HG03039 (cell line): ENCODE measurements at regions not wholly inside any gene's neighbourhood (a gene's known extent, or its start where the extent isn't known, plus 50 kb on each side); places are given as distances from the start of the nearest gene placed in this dataset.
A peak's percentile ranks its signal among the peaks of the same experiment; 100 is the strongest.
"Not testable (repeated sequence)": the region's sequence is repeated elsewhere in the genome, so short reads cannot be mapped to it uniquely, and the experiment has no call there.

ENCODE experiments used
- ATAC-seq: cut with Tn5 transposase; IDR thresholded peaks from one replicate; pipeline ENCODE4 v1.9.1; 2021; ENCODE audit warnings: mild to moderate bottlenecking, moderate library complexity; ENCODE audit not compliant: unreplicated experiment

DNA sequence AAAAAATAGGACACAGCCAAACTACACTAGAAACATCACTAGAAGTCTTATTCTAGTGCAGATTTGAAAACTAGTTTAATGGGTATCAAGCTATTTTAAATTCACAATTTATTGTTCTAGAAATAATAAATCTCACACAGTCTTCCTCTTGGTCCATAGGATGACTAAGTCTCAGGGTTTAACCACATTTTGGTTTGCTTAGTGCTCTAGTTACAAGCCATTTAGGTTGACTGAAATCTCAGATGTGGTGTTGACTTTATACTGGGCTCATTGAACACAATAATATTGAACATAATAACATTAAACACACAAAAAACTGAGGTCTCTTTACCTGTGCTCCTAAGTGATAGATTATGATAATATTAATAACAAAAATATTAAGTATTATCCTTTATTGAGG lies 760.3 kb upstream of the CCDC179 start:
- ATAC-seq: no peak

DNA sequence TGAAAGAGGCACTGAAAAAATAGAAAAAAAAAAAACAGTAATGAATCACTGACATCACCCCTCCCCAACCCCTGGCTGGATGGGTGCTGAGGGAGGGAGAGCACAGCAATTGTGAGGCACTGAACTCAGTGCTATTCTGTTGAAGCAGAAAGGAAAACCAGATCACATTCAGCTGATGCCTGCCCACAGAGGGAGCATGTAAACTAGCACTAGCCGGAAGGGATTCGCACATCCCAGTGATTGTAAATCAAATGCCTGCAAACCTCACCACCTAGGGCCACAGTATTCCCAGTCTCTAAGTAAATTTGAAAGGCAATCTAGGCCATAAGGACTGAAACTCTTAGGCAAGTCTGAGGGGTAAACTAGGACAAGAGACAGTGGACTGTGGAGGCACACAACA lies 772.0 kb upstream of the CCDC179 start:
- ATAC-seq: no peak

- ATAC-seq: no peak
Observed at GRCh38 chr11:23644443-23644842, 784.2 kb upstream of the CCDC179 start.

DNA sequence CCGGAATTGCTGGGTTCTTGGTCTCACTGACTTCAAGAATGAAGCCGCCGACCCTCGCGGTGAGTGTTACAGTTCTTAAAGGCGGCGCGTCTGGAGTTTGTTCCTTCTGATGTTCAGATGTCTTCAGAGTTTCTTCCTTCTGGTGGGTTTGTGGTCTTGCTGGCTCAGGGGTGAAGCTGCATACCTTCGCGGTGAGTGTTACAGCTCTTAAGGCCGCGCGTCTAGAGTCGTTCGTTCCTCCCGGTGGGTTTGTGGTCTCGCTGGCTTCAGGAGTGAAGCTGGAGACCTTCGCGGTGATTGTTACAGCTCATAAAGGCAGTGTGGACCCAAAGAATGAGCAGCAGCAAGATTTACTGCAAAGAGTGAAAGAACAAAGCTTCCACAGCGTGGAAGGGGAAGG lies 792.1 kb upstream of the CCDC179 start:
- ATAC-seq: not testable (repeated sequence)

DNA sequence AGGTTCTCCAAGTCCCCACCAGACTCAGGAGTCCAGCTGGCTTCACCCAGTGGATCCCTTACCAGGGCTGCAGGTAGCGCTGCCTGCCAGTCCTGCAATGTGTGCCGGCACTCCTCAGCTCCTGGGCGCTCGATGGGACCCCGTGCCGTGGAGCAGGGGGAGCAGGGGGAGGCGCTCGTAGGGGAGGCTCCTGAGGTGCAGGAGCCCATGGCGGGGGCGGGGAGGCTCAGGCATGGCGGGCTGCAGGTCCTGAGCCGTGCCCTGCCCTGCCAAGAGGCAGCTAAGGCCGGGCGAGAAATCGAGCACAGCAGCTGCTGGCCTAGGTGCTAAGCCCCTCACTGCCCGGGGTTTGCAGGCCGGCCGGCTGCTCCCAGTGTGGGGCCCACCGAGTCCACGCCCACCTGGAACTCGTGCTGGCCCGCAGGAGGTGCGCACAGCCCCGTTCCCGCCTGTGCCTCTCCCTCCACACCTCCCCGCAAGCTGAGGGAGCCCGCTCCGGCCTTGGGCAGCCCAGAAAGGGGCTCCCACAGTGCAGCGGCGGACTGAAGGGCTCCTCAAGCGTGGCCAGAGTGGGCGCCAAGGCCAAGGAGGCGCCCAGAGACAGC lies 792.9 kb upstream of the CCDC179 start:
- no peak for ATAC-seq

- no peak for ATAC-seq
Observed at GRCh38 chr11:23668324-23668723, 808.0 kb upstream of the CCDC179 start.

- ATAC-seq: no peak
Observed at GRCh38 chr11:23673366-23673765, 813.1 kb upstream of the CCDC179 start.

GRCh38 chr11:23674866-23675265 lies 814.6 kb upstream of the CCDC179 start:
- ATAC-seq: no peak

DNA sequence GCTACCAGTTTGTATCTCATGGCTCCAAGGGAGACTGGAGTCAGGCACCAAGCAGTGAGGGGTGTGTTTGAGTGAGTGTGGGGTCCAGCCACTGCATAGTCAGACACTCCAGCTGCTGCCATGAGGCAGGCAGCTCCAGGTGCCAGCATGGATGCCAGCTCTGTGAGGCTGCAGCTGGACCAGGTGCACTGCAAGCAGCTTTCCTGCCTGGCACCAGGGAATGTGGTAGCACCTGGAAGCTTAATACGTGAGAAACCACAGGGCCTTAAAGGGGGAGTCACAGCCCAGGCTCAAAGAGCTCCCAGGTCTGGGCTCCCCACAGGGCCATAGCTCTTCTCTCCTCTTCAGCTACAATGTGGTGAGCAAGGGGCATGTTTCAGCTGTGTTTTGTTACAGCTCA lies 817.8 kb upstream of the LUZP2 start:
- ATAC-seq: no peak

DNA sequence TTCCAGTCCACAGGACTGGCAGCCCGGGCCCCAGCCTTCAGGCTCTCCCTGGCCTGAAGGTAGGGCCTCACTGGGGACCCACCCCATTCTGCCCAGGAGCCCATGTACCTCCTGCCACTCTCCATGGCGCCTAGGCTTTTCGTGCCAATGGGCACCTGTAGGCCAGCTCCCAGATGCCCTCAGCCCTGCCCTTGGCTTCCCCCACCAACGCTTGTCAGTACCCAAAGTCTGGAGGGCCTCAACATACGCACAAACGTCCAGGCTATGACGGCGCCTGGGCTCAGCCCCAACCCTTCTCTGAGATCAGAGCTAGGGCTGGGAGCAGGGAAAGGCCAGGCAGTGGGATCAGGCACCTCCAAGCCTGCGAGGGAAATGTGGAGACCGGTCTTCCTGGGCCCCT lies 816.9 kb upstream of the LUZP2 start:
- ATAC-seq: no peak

- no peak for ATAC-seq
Observed at GRCh38 chr11:23680488-23681230, 816.2 kb upstream of the LUZP2 start.

- no peak for ATAC-seq
Observed at GRCh38 chr11:23684701-23685100, 812.2 kb upstream of the LUZP2 start.

DNA sequence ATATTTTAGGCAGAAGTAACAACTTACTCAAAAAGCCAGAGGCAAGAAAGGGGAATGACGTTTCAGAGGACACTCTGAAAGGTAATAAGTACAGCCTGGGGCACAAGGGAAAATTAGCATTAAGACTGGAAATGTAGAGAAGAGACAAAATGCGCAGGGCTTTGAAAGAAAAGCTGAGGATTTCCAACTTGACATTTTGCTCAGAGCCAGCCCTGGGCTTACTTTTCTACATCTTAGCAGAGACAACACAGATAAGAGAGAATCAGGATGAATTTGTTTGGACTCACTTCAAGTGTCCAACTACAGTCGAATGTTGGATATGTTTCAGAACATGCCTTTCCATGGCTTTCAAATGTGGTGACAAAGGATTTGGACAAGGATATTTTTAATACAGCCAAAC lies 808.9 kb upstream of the LUZP2 start:
- no peak for ATAC-seq

DNA sequence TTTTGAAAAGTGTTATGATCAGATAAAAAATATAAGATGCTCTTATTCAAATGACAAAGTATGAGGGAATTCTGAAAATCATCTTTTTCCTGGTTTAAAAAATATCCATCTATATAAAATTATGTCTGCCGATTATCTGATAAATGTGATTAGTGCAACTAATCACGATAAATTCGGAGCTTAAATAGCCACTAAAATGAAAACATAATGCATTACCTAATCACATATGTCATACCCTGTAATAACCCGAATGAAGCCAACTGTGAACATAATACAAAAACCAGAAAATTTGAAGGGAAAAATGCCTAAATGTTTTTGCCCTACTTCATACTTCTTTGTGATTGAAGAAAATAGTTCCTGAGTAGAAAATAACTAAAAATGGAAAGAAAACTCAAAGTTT lies 808.4 kb upstream of the LUZP2 start:
- no peak for ATAC-seq

- ATAC-seq: no peak
Observed at GRCh38 chr11:23688835-23689234, 808.0 kb upstream of the LUZP2 start.

GRCh38 chr11:23696688-23697415 lies 800.0 kb upstream of the LUZP2 start:
- ATAC-seq: no peak

DNA sequence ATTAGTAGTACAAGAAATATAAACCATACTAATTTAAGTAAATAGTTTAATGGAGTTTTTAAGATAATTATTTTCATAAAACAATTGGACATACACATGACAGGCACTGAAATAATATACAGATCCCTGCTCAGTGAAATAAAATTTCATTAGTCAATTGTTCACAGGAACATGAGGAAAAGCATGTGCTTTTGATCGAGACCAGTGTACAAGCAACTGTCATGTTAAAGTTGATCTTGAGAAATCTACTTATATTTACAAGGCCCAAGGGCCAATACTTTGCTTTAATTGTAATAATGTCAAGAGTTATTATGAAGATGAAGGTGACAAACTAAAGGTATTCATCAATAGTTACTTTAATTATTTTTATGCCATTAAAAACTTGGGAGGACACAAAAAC lies 792.7 kb upstream of the LUZP2 start:
- no peak for ATAC-seq

GRCh38 chr11:23711981-23712380 lies 784.9 kb upstream of the LUZP2 start:
- no peak for ATAC-seq

DNA sequence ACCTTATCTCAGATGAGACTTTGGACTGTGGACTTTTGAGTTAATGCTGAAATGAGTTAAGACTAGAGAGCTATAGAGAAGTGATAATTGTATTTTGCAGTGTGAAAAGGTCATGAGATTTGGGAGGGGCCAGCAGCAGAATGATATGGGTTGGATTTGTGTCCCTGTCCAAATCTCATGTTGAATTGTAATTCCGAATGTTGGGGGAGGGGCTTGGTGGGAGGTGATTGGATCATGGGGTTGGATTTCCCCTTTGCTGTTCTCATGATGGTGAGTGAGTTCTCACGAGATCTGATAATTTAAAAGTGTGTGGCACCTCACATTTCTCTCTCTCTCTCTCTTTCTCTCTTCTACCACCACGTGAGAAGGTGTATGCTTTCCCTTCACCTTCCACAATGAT lies 777.8 kb upstream of the LUZP2 start:
- ATAC-seq: no peak

DNA sequence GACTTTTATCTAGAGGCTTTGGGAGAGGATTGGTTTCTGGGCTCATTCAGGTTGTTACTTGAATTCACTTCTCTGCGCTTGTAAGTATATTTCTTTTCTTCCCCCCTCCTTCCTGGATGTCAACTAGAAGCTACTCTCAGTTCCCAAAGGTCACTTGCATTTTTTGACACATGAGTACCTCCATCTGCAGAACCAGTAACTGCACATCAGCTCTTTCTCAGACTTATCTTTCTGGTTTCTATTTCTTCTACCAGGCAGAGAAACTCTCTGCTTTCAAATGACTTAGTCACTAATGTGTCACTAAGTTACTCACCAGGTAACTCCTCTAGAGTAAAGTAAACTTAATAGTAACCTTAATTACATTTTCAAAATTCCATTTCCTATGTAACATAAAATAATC lies 773.0 kb upstream of the LUZP2 start:
- ATAC-seq: peak; percentile 95

DNA sequence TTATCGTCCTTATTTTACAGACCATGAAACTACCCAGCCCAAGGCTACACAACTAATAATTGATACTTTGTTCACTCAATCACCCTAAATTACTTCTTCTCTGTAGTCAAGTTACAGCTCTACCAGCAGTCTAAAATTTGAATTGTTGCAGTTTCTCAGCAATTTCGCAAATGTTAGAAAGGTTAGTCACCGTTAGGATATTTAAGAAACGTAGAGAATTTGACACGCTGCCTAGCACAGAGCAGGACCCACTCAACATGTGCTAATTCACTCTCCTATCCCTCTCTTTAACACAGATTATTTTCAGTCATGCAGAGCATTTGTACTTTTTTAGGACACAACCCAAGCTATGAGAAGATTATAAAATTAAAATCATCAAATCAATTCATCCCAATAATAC lies 771.1 kb upstream of the LUZP2 start:
- no peak for ATAC-seq

DNA sequence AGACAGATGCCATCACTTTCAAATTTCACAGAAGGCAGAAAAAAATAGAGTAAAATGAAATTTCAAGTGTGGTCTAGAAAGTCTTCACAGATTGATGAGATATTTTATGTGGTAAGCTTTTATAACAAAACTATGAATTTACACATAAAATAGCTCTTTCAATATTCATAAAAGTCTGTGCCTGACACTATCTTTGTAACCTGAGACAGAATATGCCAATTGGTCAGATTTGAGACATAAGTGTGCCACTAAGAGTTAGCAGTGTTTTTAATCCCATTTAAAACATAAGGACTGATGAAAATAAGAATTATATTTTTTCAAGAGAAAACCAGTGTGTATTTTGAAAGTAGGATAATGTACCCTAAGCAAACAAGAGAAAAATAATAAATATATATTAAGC lies 769.5 kb upstream of the LUZP2 start:
- ATAC-seq: no peak
